OCI-LY3 (cell line): ENCODE measurements at regions not wholly inside any gene's neighbourhood (a gene's known extent, or its start where the extent isn't known, plus 50 kb on each side); places are given as distances from the start of the nearest gene placed in this dataset.

ENCODE experiments used
- EZH2phosphoT487 ChIP-seq: fragments of 200-600 bp; shearing (Covaris generic); IDR thresholded peaks from 2 replicates; pipeline ENCODE4 v1.6.1; 2018; ENCODE audit warnings: antibody characterized with exemption, mixed run types, low read depth
- TF ChIP-seq, protein P1 (sequence below): fragments of 200-600, 300-600 bp; sonication (generic); IDR thresholded peaks from 2 replicates; pipeline ENCODE4 v1.5.1; 2014; ENCODE audit warnings: antibody characterized with exemption, low read length, low read depth

DNA sequence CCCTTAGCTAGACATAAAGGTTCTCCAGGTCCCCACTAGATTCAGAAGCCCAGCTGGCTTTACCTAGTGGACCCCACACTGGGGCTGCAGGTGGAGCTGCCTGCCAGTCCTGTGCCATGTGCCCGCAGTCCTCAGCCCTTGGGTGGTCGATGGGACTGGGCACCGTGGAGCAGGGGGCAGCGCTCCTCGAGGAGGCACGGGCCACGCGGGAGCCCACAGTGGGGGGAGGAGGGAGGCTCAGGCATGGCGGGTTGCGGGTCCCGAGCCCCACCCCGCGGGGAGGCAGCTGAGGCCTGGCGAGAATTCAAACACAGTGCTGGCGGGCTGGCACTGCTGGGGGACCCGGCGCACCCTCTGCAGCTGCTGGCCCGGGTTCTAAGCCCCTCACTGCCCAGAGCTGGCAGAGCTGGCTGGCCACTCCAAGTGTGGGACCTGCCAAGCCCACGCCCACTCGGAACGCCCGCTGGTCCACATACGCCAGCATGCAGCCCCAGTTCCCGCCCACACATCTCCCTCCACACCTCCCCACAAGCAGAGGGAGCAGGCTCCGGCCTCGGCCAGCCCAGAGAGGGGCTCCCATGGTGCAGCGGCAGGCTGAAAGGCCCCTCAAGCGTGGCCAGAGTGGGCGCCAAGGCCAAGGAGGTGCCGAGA lies 119.7 kb upstream of the NRXN1 start:
- TF ChIP-seq, protein P1, sequence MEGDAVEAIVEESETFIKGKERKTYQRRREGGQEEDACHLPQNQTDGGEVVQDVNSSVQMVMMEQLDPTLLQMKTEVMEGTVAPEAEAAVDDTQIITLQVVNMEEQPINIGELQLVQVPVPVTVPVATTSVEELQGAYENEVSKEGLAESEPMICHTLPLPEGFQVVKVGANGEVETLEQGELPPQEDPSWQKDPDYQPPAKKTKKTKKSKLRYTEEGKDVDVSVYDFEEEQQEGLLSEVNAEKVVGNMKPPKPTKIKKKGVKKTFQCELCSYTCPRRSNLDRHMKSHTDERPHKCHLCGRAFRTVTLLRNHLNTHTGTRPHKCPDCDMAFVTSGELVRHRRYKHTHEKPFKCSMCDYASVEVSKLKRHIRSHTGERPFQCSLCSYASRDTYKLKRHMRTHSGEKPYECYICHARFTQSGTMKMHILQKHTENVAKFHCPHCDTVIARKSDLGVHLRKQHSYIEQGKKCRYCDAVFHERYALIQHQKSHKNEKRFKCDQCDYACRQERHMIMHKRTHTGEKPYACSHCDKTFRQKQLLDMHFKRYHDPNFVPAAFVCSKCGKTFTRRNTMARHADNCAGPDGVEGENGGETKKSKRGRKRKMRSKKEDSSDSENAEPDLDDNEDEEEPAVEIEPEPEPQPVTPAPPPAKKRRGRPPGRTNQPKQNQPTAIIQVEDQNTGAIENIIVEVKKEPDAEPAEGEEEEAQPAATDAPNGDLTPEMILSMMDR = no peak
- TF ChIP-seq EZH2phosphoT487 = no peak
